HCT116 (cell line): ENCODE measurements at regions not wholly inside any gene's neighbourhood (a gene's known extent, or its start where the extent isn't known, plus 50 kb on each side); places are given as distances from the start of the nearest gene placed in this dataset.

Source experiments
- CTCF ChIP-seq, 3 experiments: fragments of 200-600 bp in 1 of 3; sonication (generic) in 1 of 3; IDR thresholded peaks in 2 of 3; conservative IDR thresholded peaks in 1 of 3; 2 replicates each; pipeline ENCODE4 v1.5.1; 2012 to 2017; ENCODE audit warnings: low read depth in 2 of 3, low read length in 2 of 3, antibody characterized with exemption in 1 of 3, borderline replicate concordance in 1 of 3, control low read depth in 1 of 3, mild to moderate bottlenecking in 1 of 3, mixed read lengths in 1 of 3, mixed run types in 1 of 3, moderate library complexity in 1 of 3; ENCODE audit not compliant: insufficient read depth in 1 of 3
- EZH2 ChIP-seq: fragments of 200-600 bp; sonication (generic); IDR thresholded peaks from 2 replicates; pipeline ENCODE4 v1.6.1; 2017; ENCODE audit warnings: antibody characterized with exemption, mixed run types
- POLR2A ChIP-seq: IDR thresholded peaks from 2 replicates; pipeline ENCODE4 v1.7.0; 2011; ENCODE audit warnings: borderline replicate concordance; ENCODE audit not compliant: insufficient read depth, insufficient read length; ENCODE audit errors: extremely low read depth
- POLR2AphosphoS5 ChIP-seq: IDR thresholded peaks from 2 replicates; pipeline ENCODE4 v1.6.1; 2011; ENCODE audit warnings: mild to moderate bottlenecking, low read depth, low read length, moderate library complexity
- RAD21 ChIP-seq: IDR thresholded peaks from 2 replicates; pipeline ENCODE4 v1.6.1; 2012; ENCODE audit warnings: low read depth, mild to moderate bottlenecking
- YY1 ChIP-seq: IDR thresholded peaks from 2 replicates; pipeline ENCODE4 v1.6.1; 2011; ENCODE audit warnings: low read length, low read depth, moderate library complexity, mild to moderate bottlenecking; ENCODE audit not compliant: insufficient replicate concordance; ENCODE audit errors: extremely low read depth
- ZNF274 ChIP-seq: fragments of 200-500 bp; sonication (Bioruptor generic); IDR thresholded peaks from 2 replicates; pipeline ENCODE4 v1.6.1; 2014; ENCODE audit warnings: mild to moderate bottlenecking, low read depth, low read length, inconsistent platforms

GRCh38 chr20:39752262-39752876 is 790.2 kb downstream of the DHX35 start:
- TF ChIP-seq CTCF (IDR thresholded peaks at IDR 0.05 in 2 of 3, conservative IDR thresholded peaks at IDR 0.05 in 1 of 3; ENCODE audit: borderline replicate concordance in 1 of 3, insufficient read depth in 1 of 3, low read depth in 2 of 3, low read length in 2 of 3) (no peak), POLR2A (no peak), EZH2 (no peak), RAD21 (no peak), POLR2AphosphoS5 (no peak), YY1 (no peak), ZNF274 (no peak)
